Adrenal gland (tissue), 9 donors: ENCODE measurements at regions not wholly inside any gene's neighbourhood (a gene's known extent, or its start where the extent isn't known, plus 50 kb on each side); places are given as distances from the start of the nearest gene placed in this dataset.
A peak's percentile ranks its signal among the peaks of the same experiment; 100 is the strongest.

Experiments used
- DNase-seq, 7 donors: peaks; one replicate each; pipeline ENCODE4 v3.0.0-alpha.2; 2019 to 2020
- H3K27ac ChIP-seq, 5 donors: fragments of 200-600 bp; sonication (generic) in 4 of 5; 1 replicate in 3 of 5; 2 replicates in 2 of 5; pipeline versions ENCODE4 v1.5.1 to v1.8.0; 2016 to 2020; ENCODE audit warnings: mild to moderate bottlenecking in 1 of 5
- H3K27me3 ChIP-seq: fragments of 200-600 bp; 2 replicates; pipeline ENCODE4 v1.8.0; 2021
- H3K36me3 ChIP-seq, 2 donors: fragments of 200-600 bp; replicated peaks in 1 of 2; 1 replicate in 1 of 2; 2 replicates in 1 of 2; pipeline versions ENCODE4 v1.5.1 to v1.8.0; 2018 to 2022
- H3K4me1 ChIP-seq, 2 donors: fragments of 200-600 bp; replicated peaks in 1 of 2; 1 replicate in 1 of 2; 2 replicates in 1 of 2; pipeline versions ENCODE4 v1.5.1 to v1.8.0; 2018 to 2021
- H3K4me3 ChIP-seq, 4 donors: fragments of 200-600 bp; sonication (generic) in 3 of 4; one replicate each; pipeline ENCODE4 v1.5.1; 2016 to 2018
- H3K9me3 ChIP-seq, 3 donors: fragments of 200-600 bp; sonication (generic) in 1 of 3; replicated peaks in 1 of 3; 1 replicate in 2 of 3; 2 replicates in 1 of 3; pipeline versions ENCODE4 v1.5.1 to v1.8.0; 2016 to 2021
- POLR2A ChIP-seq, 2 donors: fragments of 450-650 bp; IDR thresholded peaks; one replicate each; pipeline ENCODE4 v1.6.1; 2017; ENCODE audit warnings: antibody characterized with exemption in 2 of 2, mild to moderate bottlenecking in 2 of 2, moderate library complexity in 1 of 2
- WGBS, 4 donors: extraction: QIAGEN DNeasy Blood & Tissue Kit in 2 of 4; methylation state at CpG; one replicate each; pipeline versions ENCODE4 v1.1.5 to v1.1.7; 2013 to 2017; 5-methylcytosine and 5-hydroxymethylcytosine counted together
- intact Hi-C, 2 donors: fragments of 100-400 bp; cut with DNase I; formaldehyde crosslinking; loops; one replicate each; pipeline versions ENCODE4 v1.14.1 to v1.15.0; 2022 to 2023
- TF ChIP-seq, protein P1 (sequence below), 6 experiments: fragments of 450-650 bp in 4 of 6; fragments of 200-600 bp in 2 of 6; sonication (generic) in 1 of 6; IDR thresholded peaks; 1 replicate in 5 of 6; 2 replicates in 1 of 6; pipeline versions ENCODE4 v1.5.1 to v1.8.0; 2016 to 2021; ENCODE audit warnings: antibody characterized with exemption in 6 of 6, mild to moderate bottlenecking in 2 of 6, moderate library complexity in 1 of 6
- donor health status: healthy with polysubstance abuse.
- donor health status: Bipolar disorder and iron deficiency.
- donor health status: DM: yes; HTN: yes; CAD: no.
- donor health status: DM: no; HTN: no; CAD: no.
- donor health status: DM: no; HTN: no; CAD: no.

GRCh38 chr20:8078528-8078914, 53.5 kb upstream of the PLCB1 start:
- Histone ChIP-seq H3K9me3 (no peaks in the 10 kb centered on the region), H3K4me1 (peaks cover under 1 to 20% of the 10 kb centered on the region in 2 donors), H3K36me3 (no peaks in the 10 kb centered on the region), H3K27ac (no peak overlapping the region), H3K4me3 (no peak overlapping the region), H3K27me3 (no peaks in the 10 kb centered on the region)
- no peak for DNase-seq
- TF ChIP-seq, protein P1, sequence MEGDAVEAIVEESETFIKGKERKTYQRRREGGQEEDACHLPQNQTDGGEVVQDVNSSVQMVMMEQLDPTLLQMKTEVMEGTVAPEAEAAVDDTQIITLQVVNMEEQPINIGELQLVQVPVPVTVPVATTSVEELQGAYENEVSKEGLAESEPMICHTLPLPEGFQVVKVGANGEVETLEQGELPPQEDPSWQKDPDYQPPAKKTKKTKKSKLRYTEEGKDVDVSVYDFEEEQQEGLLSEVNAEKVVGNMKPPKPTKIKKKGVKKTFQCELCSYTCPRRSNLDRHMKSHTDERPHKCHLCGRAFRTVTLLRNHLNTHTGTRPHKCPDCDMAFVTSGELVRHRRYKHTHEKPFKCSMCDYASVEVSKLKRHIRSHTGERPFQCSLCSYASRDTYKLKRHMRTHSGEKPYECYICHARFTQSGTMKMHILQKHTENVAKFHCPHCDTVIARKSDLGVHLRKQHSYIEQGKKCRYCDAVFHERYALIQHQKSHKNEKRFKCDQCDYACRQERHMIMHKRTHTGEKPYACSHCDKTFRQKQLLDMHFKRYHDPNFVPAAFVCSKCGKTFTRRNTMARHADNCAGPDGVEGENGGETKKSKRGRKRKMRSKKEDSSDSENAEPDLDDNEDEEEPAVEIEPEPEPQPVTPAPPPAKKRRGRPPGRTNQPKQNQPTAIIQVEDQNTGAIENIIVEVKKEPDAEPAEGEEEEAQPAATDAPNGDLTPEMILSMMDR (IDR thresholded peaks at IDR 0.05): no peak
- TF ChIP-seq POLR2A (IDR thresholded peaks at IDR 0.05): no peak
- WGBS, 4 donors: 58 to 71% (median 67%) methylated on average over 4 of the region's 4 CpGs
- intact Hi-C loops: no loop called here

GRCh38 chr20:8079976-8080375, 52.1 kb upstream of the PLCB1 start:
- Histone ChIP-seq H3K36me3 (no peaks in the 10 kb centered on the region), H3K9me3 (no peaks in the 10 kb centered on the region), H3K27me3 (no peaks in the 10 kb centered on the region), H3K4me1 (peaks cover 0 to 16% of the 10 kb centered on the region in 2 donors), H3K4me3 (no peak overlapping the region), H3K27ac (no peak overlapping the region)
- no peak for TF ChIP-seq POLR2A (IDR thresholded peaks at IDR 0.05)
- TF ChIP-seq, protein P1 (IDR thresholded peaks at IDR 0.05): no peak
- intact Hi-C loops: no loop called here
- no peak for DNase-seq

- intact Hi-C loops: no loop called here
- H3K27ac ChIP-seq: no peak overlapping the region
- no peak for DNase-seq
- H3K36me3 ChIP-seq: no peaks in the 10 kb centered on the region
- H3K4me1 ChIP-seq: peaks cover 0 to 9% of the 10 kb centered on the region in 2 donors
- no peaks in the 10 kb centered on the region for H3K27me3 ChIP-seq
- no peaks in the 10 kb centered on the region for H3K9me3 ChIP-seq
- H3K4me3 ChIP-seq: no peak overlapping the region
- TF ChIP-seq POLR2A (IDR thresholded peaks at IDR 0.05): no peak
- TF ChIP-seq, protein P1 (IDR thresholded peaks at IDR 0.05): peak in 1 of 6 experiments; percentile 23
These were observed 50.0 kb upstream of the PLCB1 start for GRCh38 chr20:8082025-8082424.
